ENCODE measurements at regions not wholly inside any gene's neighbourhood (a gene's known extent, or its start where the extent isn't known, plus 50 kb on each side); places are given as distances from the start of the nearest gene placed in this dataset.

GRCh38 chr18:44098551-44099098 lies 582.1 kb upstream of the SETBP1 start:
- intact Hi-C loops (cut with DNase I; ENCODE audit: low total_unique reads), result no loop called here
- no peak for DNase-seq (ENCODE audit: low spot score in 2 of 2)
- TF ChIP-seq CTCF (IDR thresholded peaks at IDR 0.05) (no peak), POLR2A (IDR thresholded peaks at IDR 0.05) (no peak)
- 54 to 97% methylated on average over 4 of the region's 4 CpGs for WGBS, 2 donors
- no peak overlapping the region for H3K4me3 ChIP-seq (ENCODE audit: low read depth, poor library complexity, severe bottlenecking)

GRCh38 chr18:44107187-44107586 lies 573.5 kb upstream of the SETBP1 start:
- 96 to 100% methylated on average over 2 of the region's 2 CpGs for WGBS, 2 donors
- intact Hi-C loops (cut with DNase I; ENCODE audit: low total_unique reads), result no loop called here
- H3K4me3 ChIP-seq (ENCODE audit: low read depth, poor library complexity, severe bottlenecking), result no peak overlapping the region
- no peak for TF ChIP-seq POLR2A (IDR thresholded peaks at IDR 0.05)
- TF ChIP-seq CTCF (IDR thresholded peaks at IDR 0.05), result no peak
- DNase-seq (ENCODE audit: low spot score in 2 of 2), result no peak

- no peak for DNase-seq (ENCODE audit: low spot score in 2 of 2)
- TF ChIP-seq POLR2A (IDR thresholded peaks at IDR 0.05) (no peak), CTCF (IDR thresholded peaks at IDR 0.05) (no peak)
- no peak overlapping the region for H3K4me3 ChIP-seq (ENCODE audit: low read depth, poor library complexity, severe bottlenecking)
- intact Hi-C loops (cut with DNase I; ENCODE audit: low total_unique reads), result no loop called here
Measured at GRCh38 chr18:44111337-44111736, 569.4 kb upstream of the SETBP1 start.

- TF ChIP-seq POLR2A (IDR thresholded peaks at IDR 0.05), result no peak
- no peak for TF ChIP-seq CTCF (IDR thresholded peaks at IDR 0.05)
- intact Hi-C loops (cut with DNase I; ENCODE audit: low total_unique reads), result no loop called here
- H3K4me3 ChIP-seq (ENCODE audit: low read depth, poor library complexity, severe bottlenecking), result no peak overlapping the region
- no peak for DNase-seq (ENCODE audit: low spot score in 2 of 2)
Measured at GRCh38 chr18:44117821-44118220, 562.9 kb upstream of the SETBP1 start.

GRCh38 chr18:44119607-44120006 lies 561.1 kb upstream of the SETBP1 start:
- no peak overlapping the region for H3K4me3 ChIP-seq (ENCODE audit: low read depth, poor library complexity, severe bottlenecking)
- DNase-seq (ENCODE audit: low spot score in 2 of 2), result no peak
- TF ChIP-seq CTCF (IDR thresholded peaks at IDR 0.05), result no peak
- TF ChIP-seq POLR2A (IDR thresholded peaks at IDR 0.05), result no peak
- intact Hi-C loops (cut with DNase I; ENCODE audit: low total_unique reads), result no loop called here
- WGBS, 2 donors, result 76 to 83% methylated on average over 2 of the region's 2 CpGs

- TF ChIP-seq CTCF (IDR thresholded peaks at IDR 0.05) (no peak), POLR2A (IDR thresholded peaks at IDR 0.05) (no peak)
- no peak for DNase-seq (ENCODE audit: low spot score in 2 of 2)
- H3K4me3 ChIP-seq (ENCODE audit: low read depth, poor library complexity, severe bottlenecking), result no peak overlapping the region
- WGBS, 2 donors, result 76 to 85% methylated on average over 2 of the region's 2 CpGs
- intact Hi-C loops (cut with DNase I; ENCODE audit: low total_unique reads), result no loop called here
Measured at GRCh38 chr18:44123743-44124142, 556.9 kb upstream of the SETBP1 start.
